B cell (primary cell): ENCODE measurements at regions not wholly inside any gene's neighbourhood (a gene's known extent, or its start where the extent isn't known, plus 50 kb on each side); places are given as distances from the start of the nearest gene placed in this dataset.

ENCODE experiments used
- EZH2 ChIP-seq: IDR thresholded peaks from 2 replicates; pipeline ENCODE4 v1.6.1; 2012; ENCODE audit warnings: borderline replicate concordance, low read depth, mild to moderate bottlenecking, moderate library complexity, low read length; ENCODE audit not compliant: insufficient read depth, poor library complexity, severe bottlenecking
- TF ChIP-seq, protein P1 (sequence below): fragments of 200-600 bp; IDR thresholded peaks from one replicate; pipeline ENCODE4 v1.8.0; 2022; ENCODE audit warnings: antibody characterized with exemption, mild to moderate bottlenecking

DNA sequence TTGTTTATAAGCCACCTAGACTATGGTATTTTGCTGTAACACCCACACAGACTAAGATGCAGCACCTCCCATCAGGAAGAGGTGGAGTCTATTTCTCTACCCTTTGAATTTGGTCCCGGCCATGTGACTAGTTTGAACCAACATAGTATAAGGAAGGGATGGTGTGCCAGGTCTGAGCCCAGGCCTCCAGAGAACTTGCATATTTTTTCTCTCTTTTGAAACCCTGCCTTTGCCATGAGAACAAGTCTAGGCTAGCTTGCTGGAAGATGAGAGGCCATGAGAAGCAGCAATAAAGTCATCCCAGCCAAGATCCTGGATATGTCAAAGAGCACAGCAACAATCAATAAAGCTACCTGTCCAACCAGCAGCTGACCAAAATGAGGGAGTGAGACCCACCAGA lies 63.0 kb upstream of the ANKEF1 start:
- TF ChIP-seq, protein P1, sequence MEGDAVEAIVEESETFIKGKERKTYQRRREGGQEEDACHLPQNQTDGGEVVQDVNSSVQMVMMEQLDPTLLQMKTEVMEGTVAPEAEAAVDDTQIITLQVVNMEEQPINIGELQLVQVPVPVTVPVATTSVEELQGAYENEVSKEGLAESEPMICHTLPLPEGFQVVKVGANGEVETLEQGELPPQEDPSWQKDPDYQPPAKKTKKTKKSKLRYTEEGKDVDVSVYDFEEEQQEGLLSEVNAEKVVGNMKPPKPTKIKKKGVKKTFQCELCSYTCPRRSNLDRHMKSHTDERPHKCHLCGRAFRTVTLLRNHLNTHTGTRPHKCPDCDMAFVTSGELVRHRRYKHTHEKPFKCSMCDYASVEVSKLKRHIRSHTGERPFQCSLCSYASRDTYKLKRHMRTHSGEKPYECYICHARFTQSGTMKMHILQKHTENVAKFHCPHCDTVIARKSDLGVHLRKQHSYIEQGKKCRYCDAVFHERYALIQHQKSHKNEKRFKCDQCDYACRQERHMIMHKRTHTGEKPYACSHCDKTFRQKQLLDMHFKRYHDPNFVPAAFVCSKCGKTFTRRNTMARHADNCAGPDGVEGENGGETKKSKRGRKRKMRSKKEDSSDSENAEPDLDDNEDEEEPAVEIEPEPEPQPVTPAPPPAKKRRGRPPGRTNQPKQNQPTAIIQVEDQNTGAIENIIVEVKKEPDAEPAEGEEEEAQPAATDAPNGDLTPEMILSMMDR: no peak
- no peak for TF ChIP-seq EZH2
